HG03439 (cell line): ENCODE measurements at regions not wholly inside any gene's neighbourhood (a gene's known extent, or its start where the extent isn't known, plus 50 kb on each side); places are given as distances from the start of the nearest gene placed in this dataset.

ENCODE experiments used
- ATAC-seq: cut with Tn5 transposase; IDR thresholded peaks from one replicate; pipeline ENCODE4 v1.9.1; 2021; ENCODE audit warnings: mild to moderate bottlenecking, moderate library complexity; ENCODE audit not compliant: unreplicated experiment

- ATAC-seq, result no peak
Measured at GRCh38 chr13:33684874-33685273, 133.1 kb upstream of the RFC3 start.

- ATAC-seq, result no peak
Measured at GRCh38 chr13:33686772-33687480, 131.0 kb upstream of the RFC3 start.

GRCh38 chr13:33690354-33690753, 127.6 kb upstream of the RFC3 start:
- ATAC-seq, result no peak

GRCh38 chr13:33691980-33692379, 126.0 kb upstream of the RFC3 start:
- no peak for ATAC-seq

GRCh38 chr13:33692531-33692930, 125.4 kb upstream of the RFC3 start:
- ATAC-seq, result no peak

- no peak for ATAC-seq
Measured at GRCh38 chr13:33694546-33694945, 123.4 kb upstream of the RFC3 start.

- ATAC-seq, result no peak
Measured at GRCh38 chr13:33696530-33696929, 121.4 kb upstream of the RFC3 start.

GRCh38 chr13:33697926-33698325, 120.0 kb upstream of the RFC3 start:
- ATAC-seq, result no peak

- no peak for ATAC-seq
Measured at GRCh38 chr13:33707449-33707848, 110.5 kb upstream of the RFC3 start.

GRCh38 chr13:33710924-33711323, 107.0 kb upstream of the RFC3 start:
- ATAC-seq, result no peak

GRCh38 chr13:33711436-33711835, 106.5 kb upstream of the RFC3 start:
- no peak for ATAC-seq

- no peak for ATAC-seq
Measured at GRCh38 chr13:33717775-33718174, 100.2 kb upstream of the RFC3 start.

GRCh38 chr13:33721724-33722123, 96.2 kb upstream of the RFC3 start:
- ATAC-seq, result no peak

GRCh38 chr13:33722216-33722915, 95.6 kb upstream of the RFC3 start:
- no peak for ATAC-seq

GRCh38 chr13:33723365-33723764, 94.6 kb upstream of the RFC3 start:
- no peak for ATAC-seq

- peak; percentile 64 for ATAC-seq
Measured at GRCh38 chr13:33723772-33724435, 94.0 kb upstream of the RFC3 start.

- no peak for ATAC-seq
Measured at GRCh38 chr13:33725340-33725739, 92.6 kb upstream of the RFC3 start.

GRCh38 chr13:33727297-33728083, 90.5 kb upstream of the RFC3 start:
- no peak for ATAC-seq

- peak; percentile 79 for ATAC-seq
Measured at GRCh38 chr13:33728271-33729037, 89.5 kb upstream of the RFC3 start.

- ATAC-seq, result no peak
Measured at GRCh38 chr13:33730147-33730546, 87.8 kb upstream of the RFC3 start.

- ATAC-seq, result no peak
Measured at GRCh38 chr13:33730619-33731018, 87.3 kb upstream of the RFC3 start.
